SK-N-MC (cell line): ENCODE measurements at regions not wholly inside any gene's neighbourhood (a gene's known extent, or its start where the extent isn't known, plus 50 kb on each side); places are given as distances from the start of the nearest gene placed in this dataset.
A peak's percentile ranks its signal among the peaks of the same experiment; 100 is the strongest.

Experiments
- DNase-seq: peaks from one replicate; pipeline ENCODE4 v3.0.0-alpha.2; 2011; ENCODE audit warnings: low read depth, low spot score
- H3K27ac ChIP-seq: fragments of 200-600 bp; sonication (generic); 2 replicates; pipeline ENCODE4 v1.5.1; 2016; ENCODE audit warnings: mixed run types
- H3K36me3 ChIP-seq: fragments of 200-600 bp; sonication (generic); 2 replicates; pipeline ENCODE4 v1.6.1; 2017; ENCODE audit warnings: antibody characterized with exemption, low read length, mixed read lengths; ENCODE audit not compliant: insufficient read depth
- H3K4me3 ChIP-seq: fragments of 200-600 bp; sonication (generic); 2 replicates; pipeline ENCODE4 v1.5.1; 2016
- H3K9ac ChIP-seq: fragments of 200-600 bp; sonication (generic); 2 replicates; pipeline ENCODE4 v1.8.0; 2017; ENCODE audit warnings: mixed run types, mixed read lengths; ENCODE audit not compliant: insufficient read length
- H3K9me3 ChIP-seq: fragments of 200-600 bp; sonication (generic); 2 replicates; pipeline ENCODE4 v1.6.1; 2017; ENCODE audit warnings: low read depth, mild to moderate bottlenecking, antibody characterized with exemption, low read length, moderate library complexity, mixed read lengths
- EZH2 ChIP-seq: fragments of 200-600 bp; sonication (generic); IDR thresholded peaks from one replicate; pipeline ENCODE4 v1.6.1; 2017; ENCODE audit warnings: antibody characterized with exemption
- FOXP2 ChIP-seq: optimal IDR thresholded peaks from 2 replicates; pipeline ENCODE3; 2011; ENCODE audit warnings: mild to moderate bottlenecking, moderate library complexity; ENCODE audit not compliant: insufficient read depth; ENCODE audit errors: extremely low read length, control extremely low read depth
- POLR2AphosphoS5 ChIP-seq: IDR thresholded peaks from 2 replicates; pipeline ENCODE4 v1.6.1; 2012; ENCODE audit warnings: mild to moderate bottlenecking, low read depth, low read length, borderline replicate concordance

DNA sequence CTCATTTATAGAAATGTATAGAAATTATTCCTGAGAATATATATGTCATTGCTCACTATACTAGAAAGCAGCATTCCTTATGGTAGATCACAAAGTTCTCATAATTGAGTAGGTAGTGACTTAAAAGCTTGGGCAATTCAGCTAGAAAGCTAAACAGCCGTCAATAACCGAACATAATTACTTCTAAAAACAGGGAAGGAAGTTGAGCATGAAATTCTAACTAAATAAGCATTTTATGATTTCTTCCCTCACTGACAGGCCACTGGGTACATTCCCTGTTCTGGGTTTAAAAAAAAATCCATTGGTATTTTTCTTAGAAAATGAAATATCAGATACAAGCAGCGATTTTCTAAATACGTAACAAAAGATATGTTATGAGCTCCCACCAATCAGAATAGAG is 91.1 kb upstream of the DAB2 start:
- H3K36me3 ChIP-seq: no peaks in the 10 kb centered on the region
- H3K4me3 ChIP-seq: no peak overlapping the region
- TF ChIP-seq FOXP2 (no peak), POLR2AphosphoS5 (no peak), EZH2 (no peak)
- no peak overlapping the region for H3K9ac ChIP-seq
- peak overlapping the region; percentile 22; the same call in 1 of the 2 replicates for H3K27ac ChIP-seq
- no peaks in the 10 kb centered on the region for H3K9me3 ChIP-seq
- no peak for DNase-seq

DNA sequence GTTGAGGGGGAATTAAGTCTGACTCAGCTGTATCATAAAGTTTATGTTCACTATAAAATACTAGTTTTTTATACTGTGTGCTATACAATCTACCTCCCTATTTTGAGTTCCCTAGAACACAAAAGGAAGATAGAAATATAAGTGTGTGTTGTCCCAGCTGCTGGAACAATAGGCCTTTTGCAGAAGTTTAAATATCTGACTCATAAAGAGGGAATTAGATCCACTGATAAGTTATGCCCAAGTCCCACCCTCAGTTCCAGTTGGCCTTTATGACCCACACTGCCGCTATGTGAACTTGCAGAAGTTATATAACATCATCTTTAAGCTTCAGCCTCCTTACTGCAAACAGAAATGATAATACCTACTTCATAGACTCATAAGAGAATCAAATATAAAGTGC is 88.5 kb upstream of the DAB2 start:
- Histone ChIP-seq H3K27ac (no peak overlapping the region), H3K4me3 (no peak overlapping the region)
- no peak for DNase-seq

DNA sequence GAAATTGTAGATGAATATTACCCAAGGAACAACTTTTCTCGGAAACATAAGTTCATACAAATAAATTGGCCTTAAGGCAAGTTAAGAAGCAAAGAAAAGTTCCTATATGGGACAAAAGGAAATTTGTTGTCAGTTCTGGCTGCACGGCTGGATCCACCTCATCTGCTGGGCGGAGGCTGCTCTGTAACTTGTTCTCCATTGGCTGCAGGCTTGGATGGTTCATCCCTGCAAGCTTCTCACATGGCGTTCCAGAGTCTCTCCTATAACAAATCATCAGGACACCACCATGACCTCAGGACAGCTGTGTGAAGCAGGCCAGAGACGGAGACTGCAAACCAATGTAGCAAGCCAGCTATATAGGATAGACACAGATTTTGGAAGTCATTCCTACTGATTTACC is 81.4 kb upstream of the DAB2 start:
- TF ChIP-seq FOXP2: no peak
- no peak for TF ChIP-seq EZH2
- no peak for TF ChIP-seq POLR2AphosphoS5
- DNase-seq: no peak
- Histone ChIP-seq H3K9ac (no peak overlapping the region), H3K27ac (no peak overlapping the region), H3K9me3 (no peaks in the 10 kb centered on the region), H3K4me3 (no peak overlapping the region), H3K36me3 (no peaks in the 10 kb centered on the region)

More for the DNA sequence above, 88.5 kb upstream of the DAB2 start:
- no peaks in the 10 kb centered on the region for H3K9me3 ChIP-seq
- H3K36me3 ChIP-seq: no peaks in the 10 kb centered on the region
- TF ChIP-seq EZH2 (no peak), POLR2AphosphoS5 (no peak), FOXP2 (no peak)
- no peak overlapping the region for H3K9ac ChIP-seq

DNA sequence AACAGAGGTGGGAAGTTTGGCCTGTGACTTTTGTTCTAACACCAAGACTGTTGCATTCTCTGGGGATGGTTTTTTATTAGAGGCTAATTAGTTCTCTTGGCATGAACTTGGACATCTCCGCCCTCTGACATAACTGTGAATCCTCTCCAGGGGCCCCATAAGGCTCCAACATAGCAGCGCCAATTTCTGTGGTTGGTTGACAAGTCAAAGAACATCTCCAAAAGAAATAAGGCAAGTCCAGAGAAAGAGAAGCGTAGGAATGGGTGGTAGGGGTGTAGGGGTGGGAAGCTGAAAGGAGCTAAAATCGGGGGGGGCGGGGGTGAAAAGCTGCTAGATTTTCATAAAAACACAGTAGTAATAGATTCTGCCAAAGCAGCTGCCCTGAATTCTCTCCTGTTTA is 81.0 kb upstream of the DAB2 start:
- H3K9ac ChIP-seq: no peak overlapping the region
- no peak for DNase-seq
- H3K36me3 ChIP-seq: no peaks in the 10 kb centered on the region
- no peak overlapping the region for H3K4me3 ChIP-seq
- no peak overlapping the region for H3K27ac ChIP-seq
- TF ChIP-seq POLR2AphosphoS5 (no peak), FOXP2 (no peak), EZH2 (no peak)
- no peaks in the 10 kb centered on the region for H3K9me3 ChIP-seq

DNA sequence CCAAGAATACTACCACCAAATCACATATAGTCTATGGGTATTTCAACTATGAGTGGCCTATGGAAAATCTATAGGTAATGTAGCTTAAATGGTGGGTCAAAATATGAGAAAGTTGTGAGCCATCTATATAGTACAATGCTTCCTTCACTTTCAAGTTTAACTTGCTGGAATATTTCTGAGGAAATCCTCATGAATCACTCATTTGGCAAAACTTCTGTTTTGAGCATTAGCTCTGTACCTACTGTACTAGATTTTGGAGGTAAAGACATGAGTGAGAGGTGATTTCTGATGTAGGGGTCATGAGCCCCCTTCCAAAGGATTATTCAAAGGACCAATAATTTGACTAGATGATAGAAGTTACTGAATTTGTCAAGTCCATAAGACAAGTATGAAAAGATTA is 80.6 kb upstream of the DAB2 start:
- TF ChIP-seq FOXP2 (no peak), EZH2 (no peak), POLR2AphosphoS5 (no peak)

DNA sequence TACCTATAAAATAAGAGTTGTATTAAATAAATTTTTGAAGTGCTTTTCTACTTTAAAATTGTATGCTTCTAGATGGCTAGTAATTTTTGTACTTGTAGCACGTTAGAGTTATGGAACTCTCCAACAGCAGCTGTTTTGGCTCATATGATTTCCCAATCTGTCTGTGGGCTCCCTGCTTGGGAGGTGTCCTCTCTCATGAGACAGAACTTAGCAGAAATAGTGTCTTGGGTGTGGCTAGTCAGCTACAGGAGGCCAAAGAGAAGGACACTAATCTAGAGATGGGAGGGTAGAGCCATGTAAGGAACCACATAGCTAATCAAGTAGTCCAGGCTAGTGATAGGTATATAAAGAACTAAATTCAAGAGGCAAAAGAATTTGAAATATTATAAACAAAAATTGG is 78.4 kb upstream of the DAB2 start:
- no peak overlapping the region for H3K9ac ChIP-seq
- no peaks in the 10 kb centered on the region for H3K9me3 ChIP-seq
- no peak overlapping the region for H3K4me3 ChIP-seq
- no peak overlapping the region for H3K27ac ChIP-seq
- no peaks in the 10 kb centered on the region for H3K36me3 ChIP-seq
- no peak for DNase-seq
- TF ChIP-seq EZH2 (no peak), FOXP2 (no peak), POLR2AphosphoS5 (no peak)

More for the DNA sequence above, 80.6 kb upstream of the DAB2 start:
- Histone ChIP-seq H3K9ac (no peak overlapping the region), H3K27ac (no peak overlapping the region), H3K36me3 (no peaks in the 10 kb centered on the region), H3K4me3 (no peak overlapping the region), H3K9me3 (no peaks in the 10 kb centered on the region)
- DNase-seq: no peak

DNA sequence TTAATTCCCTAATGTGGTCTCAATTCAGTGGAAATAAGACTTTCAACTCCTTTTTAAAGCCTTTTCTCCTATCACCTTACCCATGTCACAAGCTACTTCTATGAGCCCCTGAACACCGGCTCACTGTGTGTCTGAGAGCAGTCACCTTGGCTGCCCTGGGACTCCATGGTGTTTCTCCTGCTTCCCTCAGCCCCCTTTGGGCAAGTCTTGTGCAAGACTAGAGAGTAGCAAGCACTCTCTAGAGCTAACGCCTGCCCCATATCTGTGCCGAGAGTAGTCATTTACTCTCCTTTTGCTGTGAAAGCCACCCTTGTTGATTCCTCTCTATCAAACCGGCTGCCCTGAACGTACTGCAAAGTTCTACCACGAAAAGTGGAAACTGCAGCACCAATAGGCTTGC is 77.9 kb upstream of the DAB2 start:
- Histone ChIP-seq H3K9me3 (no peaks in the 10 kb centered on the region), H3K4me3 (no peak overlapping the region), H3K27ac (no peak overlapping the region), H3K9ac (no peak overlapping the region), H3K36me3 (no peaks in the 10 kb centered on the region)
- no peak for TF ChIP-seq POLR2AphosphoS5
- TF ChIP-seq FOXP2: no peak
- no peak for TF ChIP-seq EZH2
- DNase-seq: no peak

DNA sequence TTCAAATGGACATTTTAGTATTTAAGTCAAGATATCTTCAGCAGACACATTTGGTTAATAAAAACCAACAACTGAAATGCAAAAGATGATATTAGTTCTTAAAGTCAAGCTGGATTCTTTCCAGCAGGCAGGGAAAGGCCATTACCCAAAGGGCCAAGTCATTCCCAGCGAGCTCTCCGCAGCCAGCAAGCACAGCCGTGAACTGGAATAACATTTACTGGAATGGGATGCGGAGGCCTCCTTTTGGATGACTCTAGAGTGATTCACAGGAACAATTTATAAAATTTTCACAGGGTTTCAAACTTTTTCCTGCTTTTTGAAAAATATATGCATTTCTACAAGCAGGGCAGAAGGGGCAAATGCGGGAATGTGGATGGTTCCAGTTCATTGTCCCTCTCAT is 76.6 kb upstream of the DAB2 start:
- Histone ChIP-seq H3K27ac (no peak overlapping the region), H3K9ac (no peak overlapping the region), H3K4me3 (no peak overlapping the region), H3K9me3 (no peaks in the 10 kb centered on the region), H3K36me3 (no peaks in the 10 kb centered on the region)
- TF ChIP-seq EZH2 (no peak), POLR2AphosphoS5 (no peak), FOXP2 (no peak)
- DNase-seq: no peak

DNA sequence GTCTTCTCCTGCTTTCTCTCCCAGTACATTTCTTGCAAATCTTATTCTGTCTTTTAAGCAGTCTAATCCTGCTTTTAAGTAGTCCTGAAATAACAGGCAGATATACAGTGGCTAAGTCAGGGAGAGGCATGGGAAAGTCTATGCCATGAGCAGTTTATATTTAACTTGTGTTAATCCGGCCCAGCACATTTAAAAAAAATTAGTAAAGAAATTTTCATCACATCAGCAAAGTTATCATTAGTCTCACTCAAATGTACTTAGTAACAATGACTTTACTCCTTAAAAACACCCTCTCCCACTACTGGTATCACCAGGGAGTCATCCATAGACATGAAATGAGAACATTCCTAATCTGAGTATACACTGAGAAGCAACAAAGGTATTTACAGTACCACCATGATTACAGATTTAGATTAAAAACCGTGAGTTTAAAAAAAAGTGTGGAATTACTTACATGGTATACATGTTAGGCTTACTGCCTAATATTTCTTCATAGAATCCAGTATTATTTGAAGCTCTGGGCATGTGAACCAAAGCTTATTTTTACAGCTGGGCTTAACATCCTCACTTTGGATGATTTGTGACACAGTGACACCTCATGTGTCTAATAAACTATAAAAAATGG is 75.9 kb upstream of the DAB2 start:
- Histone ChIP-seq H3K27ac (peak overlapping the region; percentile 35; the same call in 1 of the 2 replicates), H3K4me3 (no peak overlapping the region), H3K9me3 (no peaks in the 10 kb centered on the region), H3K36me3 (no peaks in the 10 kb centered on the region), H3K9ac (no peak overlapping the region)
- no peak for TF ChIP-seq POLR2AphosphoS5
- TF ChIP-seq FOXP2: no peak
- no peak for TF ChIP-seq EZH2
- DNase-seq: no peak
